NCI-H526 (cell line): ENCODE measurements at regions not wholly inside any gene's neighbourhood (a gene's known extent, or its start where the extent isn't known, plus 50 kb on each side); places are given as distances from the start of the nearest gene placed in this dataset.

Experiments used
- DNase-seq, 2 experiments: peaks; one replicate each; lab custom pipeline; 2025; lab: John Stamatoyannopoulos, UW

GRCh38 chr9:115367321-115367720, 249.4 kb upstream of the TNC start:
- DNase-seq, result no peak

- no peak for DNase-seq
Observed at GRCh38 chr9:115367780-115368525, 250.0 kb upstream of the TNC start.

GRCh38 chr9:115369322-115369957, 251.5 kb upstream of the TNC start:
- no peak for DNase-seq

GRCh38 chr9:115373000-115373709, 255.2 kb upstream of the TNC start:
- no peak for DNase-seq

GRCh38 chr9:115373710-115374045, 255.7 kb upstream of the TNC start:
- no peak for DNase-seq

GRCh38 chr9:115374724-115375268, 256.8 kb upstream of the TNC start:
- no peak for DNase-seq

GRCh38 chr9:115378241-115378640, 260.3 kb upstream of the TNC start:
- no peak for DNase-seq

- no peak for DNase-seq
Observed at GRCh38 chr9:115378758-115379157, 260.8 kb upstream of the TNC start.

- no peak for DNase-seq
Observed at GRCh38 chr9:115379719-115380118, 261.8 kb upstream of the TNC start.

GRCh38 chr9:115382865-115383264, 264.9 kb upstream of the TNC start:
- no peak for DNase-seq

- DNase-seq, result no peak
Observed at GRCh38 chr9:115385383-115386122, 267.6 kb upstream of the TNC start.

GRCh38 chr9:115386963-115387770, 269.2 kb upstream of the TNC start:
- DNase-seq, result no peak

GRCh38 chr9:115391168-115391825, 273.3 kb upstream of the TNC start:
- DNase-seq, result no peak

GRCh38 chr9:115393976-115394775, 276.2 kb upstream of the TNC start:
- no peak for DNase-seq

- DNase-seq, result no peak
Observed at GRCh38 chr9:115395511-115396021, 277.6 kb upstream of the TNC start.

GRCh38 chr9:115396071-115396529, 278.1 kb upstream of the TNC start:
- no peak for DNase-seq

GRCh38 chr9:115397591-115398312, 279.8 kb upstream of the TNC start:
- DNase-seq, result no peak

- no peak for DNase-seq
Observed at GRCh38 chr9:115398313-115398650, 280.3 kb upstream of the TNC start.

GRCh38 chr9:115398996-115399395, 281.0 kb upstream of the TNC start:
- DNase-seq, result no peak
